ENCODE measurements at regions not wholly inside any gene's neighbourhood (a gene's known extent, or its start where the extent isn't known, plus 50 kb on each side); places are given as distances from the start of the nearest gene placed in this dataset.

DNA sequence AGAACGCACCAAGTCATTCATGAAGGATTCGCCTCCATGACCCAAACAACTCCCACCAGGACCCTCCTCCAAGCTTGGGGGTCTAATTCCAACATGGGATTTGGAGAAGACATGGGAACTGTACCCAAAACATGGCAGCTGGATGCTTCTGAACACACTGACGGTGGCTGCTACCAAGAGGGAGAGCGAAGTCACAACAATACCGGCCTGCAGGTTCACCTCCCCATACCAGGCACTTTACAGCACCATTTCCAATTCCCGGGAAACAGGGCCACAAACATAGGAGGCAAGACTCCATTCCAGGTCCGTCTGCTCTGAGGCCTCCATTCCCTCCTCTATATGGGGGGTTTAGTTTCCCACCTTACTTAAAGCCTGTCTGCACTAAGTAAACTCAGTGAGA, 75.8 kb downstream of the LINC01488 start:
- ChIA-PET POLR2A (no interaction called here), CTCF (no interaction called here)
- TF ChIP-seq, protein P1, sequence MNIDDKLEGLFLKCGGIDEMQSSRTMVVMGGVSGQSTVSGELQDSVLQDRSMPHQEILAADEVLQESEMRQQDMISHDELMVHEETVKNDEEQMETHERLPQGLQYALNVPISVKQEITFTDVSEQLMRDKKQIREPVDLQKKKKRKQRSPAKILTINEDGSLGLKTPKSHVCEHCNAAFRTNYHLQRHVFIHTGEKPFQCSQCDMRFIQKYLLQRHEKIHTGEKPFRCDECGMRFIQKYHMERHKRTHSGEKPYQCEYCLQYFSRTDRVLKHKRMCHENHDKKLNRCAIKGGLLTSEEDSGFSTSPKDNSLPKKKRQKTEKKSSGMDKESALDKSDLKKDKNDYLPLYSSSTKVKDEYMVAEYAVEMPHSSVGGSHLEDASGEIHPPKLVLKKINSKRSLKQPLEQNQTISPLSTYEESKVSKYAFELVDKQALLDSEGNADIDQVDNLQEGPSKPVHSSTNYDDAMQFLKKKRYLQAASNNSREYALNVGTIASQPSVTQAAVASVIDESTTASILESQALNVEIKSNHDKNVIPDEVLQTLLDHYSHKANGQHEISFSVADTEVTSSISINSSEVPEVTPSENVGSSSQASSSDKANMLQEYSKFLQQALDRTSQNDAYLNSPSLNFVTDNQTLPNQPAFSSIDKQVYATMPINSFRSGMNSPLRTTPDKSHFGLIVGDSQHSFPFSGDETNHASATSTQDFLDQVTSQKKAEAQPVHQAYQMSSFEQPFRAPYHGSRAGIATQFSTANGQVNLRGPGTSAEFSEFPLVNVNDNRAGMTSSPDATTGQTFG (tag by site-specific recombination; IDR thresholded peaks at IDR 0.05; ENCODE audit: borderline replicate concordance), result no peak
- TF ChIP-seq KLF16 (tag by site-specific recombination; IDR thresholded peaks at IDR 0.05), result no peak
- no peak for TF ChIP-seq ZNF777 (tag by site-specific recombination; IDR thresholded peaks at IDR 0.05; ENCODE audit: borderline replicate concordance)
- no peak for TF ChIP-seq ZNF274 (IDR thresholded peaks at IDR 0.05; ENCODE audit: low read length)
- TF ChIP-seq ZNF274 (tag by site-specific recombination; IDR thresholded peaks at IDR 0.05; ENCODE audit: borderline replicate concordance), result no peak
- no peak for TF ChIP-seq ZBTB7A (tag by site-specific recombination; IDR thresholded peaks at IDR 0.05; ENCODE audit: low read depth)
- TF ChIP-seq ZNF48 (tag by site-specific recombination; IDR thresholded peaks at IDR 0.05), result no peak
- TF ChIP-seq ZNF2 (tag by site-specific recombination; IDR thresholded peaks at IDR 0.05), result no peak
- no peak for TF ChIP-seq IKZF3 (tag by site-specific recombination; IDR thresholded peaks at IDR 0.05)
- TF ChIP-seq, protein P2, sequence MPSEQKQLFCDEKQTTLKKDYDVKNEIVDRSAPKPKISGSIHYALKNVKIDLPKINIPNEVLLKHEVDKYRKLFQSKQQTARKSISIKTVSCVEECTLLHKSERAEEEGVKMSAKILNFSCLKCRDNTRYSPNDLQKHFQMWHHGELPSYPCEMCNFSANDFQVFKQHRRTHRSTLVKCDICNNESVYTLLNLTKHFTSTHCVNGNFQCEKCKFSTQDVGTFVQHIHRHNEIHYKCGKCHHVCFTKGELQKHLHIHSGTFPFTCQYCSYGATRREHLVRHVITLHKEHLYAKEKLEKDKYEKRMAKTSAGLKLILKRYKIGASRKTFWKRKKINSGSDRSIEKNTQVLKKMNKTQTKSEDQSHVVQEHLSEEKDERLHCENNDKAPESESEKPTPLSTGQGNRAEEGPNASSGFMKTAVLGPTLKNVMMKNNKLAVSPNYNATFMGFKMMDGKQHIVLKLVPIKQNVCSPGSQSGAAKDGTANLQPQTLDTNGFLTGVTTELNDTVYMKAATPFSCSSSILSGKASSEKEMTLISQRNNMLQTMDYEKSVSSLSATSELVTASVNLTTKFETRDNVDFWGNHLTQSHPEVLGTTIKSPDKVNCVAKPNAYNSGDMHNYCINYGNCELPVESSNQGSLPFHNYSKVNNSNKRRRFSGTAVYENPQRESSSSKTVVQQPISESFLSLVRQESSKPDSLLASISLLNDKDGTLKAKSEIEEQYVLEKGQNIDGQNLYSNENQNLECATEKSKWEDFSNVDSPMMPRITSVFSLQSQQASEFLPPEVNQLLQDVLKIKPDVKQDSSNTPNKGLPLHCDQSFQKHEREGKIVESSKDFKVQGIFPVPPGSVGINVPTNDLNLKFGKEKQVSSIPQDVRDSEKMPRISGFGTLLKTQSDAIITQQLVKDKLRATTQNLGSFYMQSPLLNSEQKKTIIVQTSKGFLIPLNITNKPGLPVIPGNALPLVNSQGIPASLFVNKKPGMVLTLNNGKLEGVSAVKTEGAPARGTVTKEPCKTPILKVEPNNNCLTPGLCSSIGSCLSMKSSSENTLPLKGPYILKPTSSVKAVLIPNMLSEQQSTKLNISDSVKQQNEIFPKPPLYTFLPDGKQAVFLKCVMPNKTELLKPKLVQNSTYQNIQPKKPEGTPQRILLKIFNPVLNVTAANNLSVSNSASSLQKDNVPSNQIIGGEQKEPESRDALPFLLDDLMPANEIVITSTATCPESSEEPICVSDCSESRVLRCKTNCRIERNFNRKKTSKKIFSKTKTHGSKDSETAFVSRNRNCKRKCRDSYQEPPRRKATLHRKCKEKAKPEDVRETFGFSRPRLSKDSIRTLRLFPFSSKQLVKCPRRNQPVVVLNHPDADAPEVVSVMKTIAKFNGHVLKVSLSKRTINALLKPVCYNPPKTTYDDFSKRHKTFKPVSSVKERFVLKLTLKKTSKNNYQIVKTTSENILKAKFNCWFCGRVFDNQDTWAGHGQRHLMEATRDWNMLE (tag by site-specific recombination; conservative IDR thresholded peaks at IDR 0.05; ENCODE audit: low read depth), result no peak
- TF ChIP-seq, protein P3, sequence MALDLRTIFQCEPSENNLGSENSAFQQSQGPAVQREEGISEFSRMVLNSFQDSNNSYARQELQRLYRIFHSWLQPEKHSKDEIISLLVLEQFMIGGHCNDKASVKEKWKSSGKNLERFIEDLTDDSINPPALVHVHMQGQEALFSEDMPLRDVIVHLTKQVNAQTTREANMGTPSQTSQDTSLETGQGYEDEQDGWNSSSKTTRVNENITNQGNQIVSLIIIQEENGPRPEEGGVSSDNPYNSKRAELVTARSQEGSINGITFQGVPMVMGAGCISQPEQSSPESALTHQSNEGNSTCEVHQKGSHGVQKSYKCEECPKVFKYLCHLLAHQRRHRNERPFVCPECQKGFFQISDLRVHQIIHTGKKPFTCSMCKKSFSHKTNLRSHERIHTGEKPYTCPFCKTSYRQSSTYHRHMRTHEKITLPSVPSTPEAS (tag by site-specific recombination; IDR thresholded peaks at IDR 0.05), result no peak
- TF ChIP-seq, protein P4, sequence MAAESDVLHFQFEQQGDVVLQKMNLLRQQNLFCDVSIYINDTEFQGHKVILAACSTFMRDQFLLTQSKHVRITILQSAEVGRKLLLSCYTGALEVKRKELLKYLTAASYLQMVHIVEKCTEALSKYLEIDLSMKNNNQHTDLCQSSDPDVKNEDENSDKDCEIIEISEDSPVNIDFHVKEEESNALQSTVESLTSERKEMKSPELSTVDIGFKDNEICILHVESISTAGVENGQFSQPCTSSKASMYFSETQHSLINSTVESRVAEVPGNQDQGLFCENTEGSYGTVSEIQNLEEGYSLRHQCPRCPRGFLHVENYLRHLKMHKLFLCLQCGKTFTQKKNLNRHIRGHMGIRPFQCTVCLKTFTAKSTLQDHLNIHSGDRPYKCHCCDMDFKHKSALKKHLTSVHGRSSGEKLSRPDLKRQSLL (tag by site-specific recombination; IDR thresholded peaks at IDR 0.05), result no peak
- no peak for TF ChIP-seq ZSCAN16 (tag by site-specific recombination; IDR thresholded peaks at IDR 0.05)
- TF ChIP-seq ZNF555 (tag by site-specific recombination; conservative IDR thresholded peaks at IDR 0.05), result no peak
- TF ChIP-seq OVOL3 (tag by site-specific recombination; IDR thresholded peaks at IDR 0.05), result no peak
- TF ChIP-seq MYNN (tag by site-specific recombination; IDR thresholded peaks at IDR 0.05; ENCODE audit: borderline replicate concordance), result no peak
- Histone ChIP-seq H3K4me3 (ENCODE audit: low read depth, low read length) (no peak overlapping the region), H3K4me1 (ENCODE audit: control insufficient read depth, insufficient read depth, low read length) (no peaks in the 10 kb centered on the region), H3K27ac (ENCODE audit: extremely low read depth, low read depth, low read length) (no peak overlapping the region), H3K9me3 (ENCODE audit: control insufficient read depth, insufficient read depth, low read depth, low read length) (no peaks in the 10 kb centered on the region), H3K36me3 (ENCODE audit: control insufficient read depth in 2 of 2, insufficient read depth in 1 of 2, low read length in 2 of 2) (no peaks in the 10 kb centered on the region)

DNA sequence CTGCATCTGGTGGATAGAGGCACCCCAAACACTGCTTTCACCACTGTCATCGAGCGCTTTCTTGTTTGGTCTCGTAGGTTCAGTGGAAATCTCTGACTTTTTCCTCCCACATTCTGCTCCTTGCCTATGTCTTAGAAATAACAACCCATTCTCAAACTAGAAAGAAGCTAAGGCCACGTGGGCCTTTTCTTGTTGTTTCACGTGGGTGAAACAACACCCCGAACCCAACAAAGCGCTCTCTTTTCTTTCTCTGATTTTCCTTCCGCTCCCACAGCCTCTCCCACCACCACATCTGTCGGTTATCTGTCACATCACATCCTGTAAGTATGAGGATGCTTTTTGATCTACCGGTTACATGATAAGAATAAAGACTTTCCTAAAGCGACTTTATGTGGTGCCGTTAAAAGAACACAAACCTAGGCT, 77.1 kb downstream of the LINC01488 start:
- no peak for TF ChIP-seq TRIM28 (IDR thresholded peaks at IDR 0.05; ENCODE audit: borderline replicate concordance, low read length)
- no peaks in the 10 kb centered on the region for H3K36me3 ChIP-seq (ENCODE audit: control insufficient read depth in 2 of 2, insufficient read depth in 1 of 2, low read length in 2 of 2)
- ChIA-PET POLR2A (no interaction called here), CTCF (interaction anchor here (0.5 kb wide), 1 partner anchor 29 kb away, joined by 3 read pairs; no protein-coding TSS in a partner anchor)
- H3K27ac ChIP-seq (ENCODE audit: extremely low read depth, low read depth, low read length), result no peak overlapping the region
- no peak overlapping the region for H3K4me3 ChIP-seq (ENCODE audit: low read depth, low read length)
- no peaks in the 10 kb centered on the region for H3K9me3 ChIP-seq (ENCODE audit: control insufficient read depth, insufficient read depth, low read depth, low read length)
- H3K4me1 ChIP-seq (ENCODE audit: control insufficient read depth, insufficient read depth, low read length), result no peaks in the 10 kb centered on the region
